ENCODE measurements at regions not wholly inside any gene's neighbourhood (a gene's known extent, or its start where the extent isn't known, plus 50 kb on each side); places are given as distances from the start of the nearest gene placed in this dataset.
"Not testable (repeated sequence)": the region's sequence is repeated elsewhere in the genome, so short reads cannot be mapped to it uniquely, and the experiment has no call there.

DNA sequence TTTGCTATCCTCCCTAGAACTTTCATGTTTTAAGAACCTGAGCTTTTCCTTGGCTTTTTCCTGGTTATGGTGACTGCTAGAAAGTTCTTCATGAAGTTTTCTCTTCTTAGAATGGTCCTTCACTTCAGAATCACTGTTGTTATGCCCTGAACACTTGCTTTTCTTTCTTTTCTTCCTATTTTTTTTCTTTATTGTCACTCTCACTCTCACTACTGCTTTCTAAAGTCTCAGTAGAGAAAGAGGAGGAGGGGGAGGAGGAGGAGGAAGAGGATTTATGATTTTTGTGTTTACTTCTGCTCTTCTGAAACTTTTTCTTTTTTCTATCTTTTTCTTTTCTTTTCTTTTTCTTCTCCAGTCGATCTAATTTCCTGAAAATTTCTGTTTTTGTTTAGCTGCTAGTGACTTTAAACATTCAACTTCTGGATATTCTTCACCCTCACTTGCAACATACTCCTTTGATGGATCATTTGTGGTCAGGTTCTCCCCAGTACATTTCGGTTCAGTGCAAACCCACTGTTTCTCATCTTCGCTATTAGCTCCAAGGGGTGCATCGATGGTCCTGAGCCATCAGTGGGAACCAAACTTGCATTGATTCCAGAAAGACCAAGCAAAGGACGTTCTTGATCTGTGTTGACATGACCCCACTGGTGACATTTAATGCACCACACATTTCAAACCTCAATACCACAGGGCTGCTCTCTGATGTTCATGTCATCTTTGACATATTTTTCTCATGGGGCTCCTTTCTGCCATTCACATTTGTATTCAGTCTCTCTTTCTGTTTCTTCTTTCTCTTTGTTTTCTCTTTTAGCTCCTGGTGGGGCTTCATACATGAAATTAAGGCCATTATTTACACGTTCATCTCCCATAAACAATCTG is 81.6 kb upstream of the HAND1 start:
- FAIRE-seq (no peak), DNase-seq (ENCODE audit: insufficient read length) (no peak)
- no peak for TF ChIP-seq TAF1 (IDR thresholded peaks at IDR 0.05; ENCODE audit: borderline replicate concordance, low read depth, low read length)
- no peak for TF ChIP-seq POLR2AphosphoS5 (IDR thresholded peaks at IDR 0.05; ENCODE audit: low read depth, low read length)
- TF ChIP-seq POLR2A (IDR thresholded peaks at IDR 0.05; ENCODE audit: low read depth, low read length) = no peak

DNA sequence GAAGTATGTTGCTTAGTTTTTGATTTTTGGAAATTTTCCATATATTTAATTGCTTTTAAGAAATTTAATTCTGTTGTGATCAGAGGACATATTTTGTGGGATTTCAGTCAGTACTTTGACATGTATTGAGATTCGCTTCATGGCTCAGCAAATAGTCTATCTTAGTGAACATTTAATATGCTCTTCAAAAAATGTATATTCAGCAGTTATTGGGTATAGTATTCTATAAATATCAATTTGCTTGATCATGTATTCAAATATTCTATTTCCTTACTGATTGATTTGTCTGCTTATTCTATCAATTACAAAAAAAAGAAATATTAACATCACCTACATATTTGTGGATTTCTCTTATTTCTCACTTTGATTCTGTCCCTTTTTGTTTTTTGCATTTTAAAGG is 79.5 kb upstream of the HAND1 start:
- TF ChIP-seq POLR2A (IDR thresholded peaks at IDR 0.05; ENCODE audit: low read depth, low read length) (no peak), POLR2AphosphoS5 (IDR thresholded peaks at IDR 0.05; ENCODE audit: low read depth, low read length) (no peak), TAF1 (IDR thresholded peaks at IDR 0.05; ENCODE audit: borderline replicate concordance, low read depth, low read length) (no peak)
- DNase-seq (ENCODE audit: insufficient read length) (no peak), FAIRE-seq (no peak)

DNA sequence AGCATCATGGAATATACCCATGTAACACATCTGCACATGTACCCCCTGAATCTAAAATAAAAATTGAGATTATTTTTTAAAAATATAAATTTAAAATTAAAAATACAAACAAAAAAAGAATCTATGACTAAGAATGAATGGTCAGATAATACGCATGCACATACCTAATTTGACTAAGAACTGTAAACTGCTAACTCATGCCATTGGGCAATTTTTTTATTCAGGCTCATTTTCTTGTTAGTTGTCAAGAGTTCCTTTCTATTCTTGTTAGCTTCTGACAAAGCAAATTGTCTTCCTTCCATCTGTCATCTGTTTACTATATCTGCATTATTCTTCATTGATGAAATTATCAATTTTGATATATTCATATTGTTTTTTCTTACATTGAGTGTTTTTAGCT is 69.5 kb upstream of the HAND1 start:
- FAIRE-seq (no peak), DNase-seq (ENCODE audit: insufficient read length) (no peak)
- no peak for TF ChIP-seq POLR2AphosphoS5 (IDR thresholded peaks at IDR 0.05; ENCODE audit: low read depth, low read length)

DNA sequence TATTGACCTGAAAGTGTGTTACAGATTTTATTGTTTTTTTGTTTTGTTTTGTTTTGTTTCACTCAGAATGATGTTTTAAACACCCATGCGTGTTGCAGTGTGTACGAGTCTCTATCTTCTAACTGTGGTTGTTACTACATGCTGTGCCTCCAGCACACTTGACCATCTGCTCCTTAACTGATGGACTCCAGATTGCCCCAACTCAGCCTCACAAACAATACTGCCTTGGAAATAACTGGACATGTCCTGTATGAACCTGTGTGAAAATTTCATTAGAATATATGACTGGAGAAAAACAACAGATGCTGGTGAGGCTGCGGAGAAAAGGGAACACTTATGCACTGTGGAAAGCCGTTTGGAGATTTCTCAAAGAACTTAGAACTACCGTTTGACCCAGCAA is 68.7 kb upstream of the HAND1 start:
- FAIRE-seq (no peak), DNase-seq (ENCODE audit: insufficient read length) (no peak)
- TF ChIP-seq POLR2AphosphoS5 (IDR thresholded peaks at IDR 0.05; ENCODE audit: low read depth, low read length) (no peak), TAF1 (IDR thresholded peaks at IDR 0.05; ENCODE audit: borderline replicate concordance, low read depth, low read length) (no peak), POLR2A (IDR thresholded peaks at IDR 0.05; ENCODE audit: low read depth, low read length) (no peak)

DNA sequence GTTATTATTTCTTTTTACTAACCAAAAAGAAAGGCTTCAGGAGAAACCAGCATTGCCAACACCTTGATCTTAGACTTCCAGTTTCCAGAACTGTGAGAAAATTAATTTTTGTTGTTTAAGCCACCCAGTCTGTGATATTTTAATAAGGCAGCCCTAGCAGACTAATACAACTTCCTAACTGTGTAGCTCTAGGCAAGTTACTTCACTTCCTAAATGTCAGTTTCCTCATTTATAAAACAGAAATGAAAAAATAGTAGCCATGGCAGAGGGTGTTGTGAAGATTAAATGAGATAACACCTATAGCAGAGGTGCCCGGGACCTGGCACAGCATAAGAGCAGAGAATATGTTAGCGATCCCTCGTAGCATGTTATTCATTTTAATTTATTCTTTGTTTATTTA is 66.6 kb upstream of the HAND1 start:
- no peak for DNase-seq (ENCODE audit: insufficient read length)
- no peak for TF ChIP-seq POLR2AphosphoS5 (IDR thresholded peaks at IDR 0.05; ENCODE audit: low read depth, low read length)
- no peak for TF ChIP-seq TAF1 (IDR thresholded peaks at IDR 0.05; ENCODE audit: borderline replicate concordance, low read depth, low read length)
- TF ChIP-seq POLR2A (IDR thresholded peaks at IDR 0.05; ENCODE audit: low read depth, low read length) = no peak
- no peak for FAIRE-seq

DNA sequence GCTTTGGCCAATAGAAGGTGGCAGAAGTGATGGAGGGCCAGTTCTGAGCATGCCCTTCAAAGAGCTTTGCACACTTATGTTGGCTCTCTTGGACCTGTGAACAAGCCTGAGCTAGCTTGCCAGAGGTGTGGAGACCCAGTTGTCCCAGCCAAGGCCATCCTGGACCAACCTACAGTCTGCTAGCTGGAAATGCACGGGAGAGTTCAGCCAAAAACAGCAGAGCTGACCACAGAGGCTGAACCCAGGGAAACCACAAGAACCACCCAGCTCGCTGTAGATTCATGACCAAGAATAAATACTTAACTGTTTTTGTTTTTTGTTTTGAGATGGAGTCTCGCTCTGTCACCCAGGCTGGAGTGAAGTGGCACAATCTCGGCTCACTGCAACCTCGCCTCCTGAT is 65.4 kb upstream of the HAND1 start:
- DNase-seq (ENCODE audit: insufficient read length) = no peak
- TF ChIP-seq TAF1 (IDR thresholded peaks at IDR 0.05; ENCODE audit: borderline replicate concordance, low read depth, low read length) (no peak), POLR2A (IDR thresholded peaks at IDR 0.05; ENCODE audit: low read depth, low read length) (no peak), POLR2AphosphoS5 (IDR thresholded peaks at IDR 0.05; ENCODE audit: low read depth, low read length) (no peak)
- no peak for FAIRE-seq

DNA sequence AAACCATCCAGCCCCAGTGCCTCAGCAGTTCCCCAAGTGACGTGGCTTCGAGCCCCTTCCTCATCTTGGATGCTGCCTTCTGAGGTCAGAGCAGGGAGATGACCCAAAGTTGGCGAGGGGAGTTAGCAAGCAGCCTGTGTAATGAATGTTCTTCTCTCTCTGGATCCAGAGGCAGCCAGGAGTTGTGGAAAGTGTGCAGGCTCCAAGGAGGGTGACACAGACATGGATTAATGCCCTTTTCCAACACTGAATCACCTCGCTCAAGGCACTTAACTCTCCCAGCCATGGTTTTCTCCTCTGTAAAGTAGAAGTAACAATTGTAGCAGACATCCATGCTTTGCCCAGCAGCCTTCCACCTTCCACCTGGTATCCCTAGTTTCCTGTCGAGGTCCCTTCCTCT is 64.6 kb upstream of the HAND1 start:
- TF ChIP-seq POLR2A (IDR thresholded peaks at IDR 0.05; ENCODE audit: low read depth, low read length) (no peak), POLR2AphosphoS5 (IDR thresholded peaks at IDR 0.05; ENCODE audit: low read depth, low read length) (no peak)
- FAIRE-seq (no peak), DNase-seq (ENCODE audit: insufficient read length) (no peak)

DNA sequence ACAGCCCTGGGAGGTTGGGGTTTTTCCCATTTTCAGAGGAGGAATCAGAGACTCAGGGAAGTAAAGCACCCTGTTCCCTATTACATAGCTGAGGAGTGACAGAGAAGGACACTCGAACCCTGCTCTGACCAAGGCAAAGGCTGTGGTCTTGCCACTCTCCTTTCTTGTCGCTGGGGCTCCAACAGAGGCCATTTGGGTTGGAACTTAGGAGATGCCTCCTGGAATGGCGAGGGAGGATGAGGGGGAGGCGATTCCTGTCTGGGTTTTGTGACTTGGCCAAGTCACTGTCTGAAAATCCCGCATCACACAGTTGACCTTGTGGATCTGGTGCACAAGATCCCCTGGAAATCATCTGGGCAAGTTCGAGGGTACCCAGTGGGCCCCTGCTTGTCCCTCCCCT is 64.0 kb upstream of the HAND1 start:
- DNase-seq (ENCODE audit: insufficient read length) (no peak), FAIRE-seq (no peak)
- TF ChIP-seq TAF1 (IDR thresholded peaks at IDR 0.05; ENCODE audit: borderline replicate concordance, low read depth, low read length) = no peak
- TF ChIP-seq POLR2A (IDR thresholded peaks at IDR 0.05; ENCODE audit: low read depth, low read length) = no peak
- TF ChIP-seq POLR2AphosphoS5 (IDR thresholded peaks at IDR 0.05; ENCODE audit: low read depth, low read length) = no peak

DNA sequence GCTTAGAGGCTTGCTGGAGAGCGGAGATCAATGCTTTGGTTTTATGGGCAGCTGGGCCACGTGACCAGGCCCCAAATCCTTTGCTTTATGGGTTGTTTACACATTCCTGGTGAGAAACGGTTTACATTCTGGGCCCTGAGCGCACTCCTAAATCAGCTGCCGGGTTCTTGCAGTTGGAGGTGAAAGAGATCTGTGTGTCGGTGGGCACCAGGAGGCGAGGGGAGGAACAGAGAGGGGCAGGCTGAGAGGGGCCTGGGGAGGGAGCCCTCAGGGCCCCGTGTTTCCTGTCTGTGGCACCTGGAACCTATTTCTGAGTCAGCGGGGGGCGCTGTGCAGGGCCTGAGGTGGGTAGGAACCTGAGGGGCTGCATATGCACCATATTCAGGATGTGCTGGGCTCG is 63.5 kb upstream of the HAND1 start:
- DNase-seq (ENCODE audit: insufficient read length) (no peak), FAIRE-seq (no peak)
- no peak for TF ChIP-seq TAF1 (IDR thresholded peaks at IDR 0.05; ENCODE audit: borderline replicate concordance, low read depth, low read length)

DNA sequence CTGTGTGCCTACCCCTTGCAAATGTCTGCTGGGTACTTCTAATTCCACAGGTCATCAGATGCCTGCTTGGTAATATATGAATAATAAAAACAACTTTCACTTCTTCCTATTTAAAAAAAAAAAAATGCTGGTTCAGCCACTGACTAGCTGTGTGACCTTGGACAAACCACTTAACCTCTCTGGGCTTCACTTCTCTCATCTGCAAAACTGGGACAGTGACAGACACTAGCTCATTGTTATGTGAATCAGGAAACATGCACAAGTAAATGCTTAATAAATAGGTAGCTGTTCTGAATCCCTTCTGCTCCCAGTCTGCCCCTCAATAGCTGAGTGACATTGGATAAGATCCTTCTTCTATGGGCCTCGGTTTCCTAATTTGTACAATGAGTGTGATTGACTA is 62.6 kb upstream of the HAND1 start:
- no peak for TF ChIP-seq POLR2AphosphoS5 (IDR thresholded peaks at IDR 0.05; ENCODE audit: low read depth, low read length)
- no peak for TF ChIP-seq POLR2A (IDR thresholded peaks at IDR 0.05; ENCODE audit: low read depth, low read length)
- no peak for TF ChIP-seq TAF1 (IDR thresholded peaks at IDR 0.05; ENCODE audit: borderline replicate concordance, low read depth, low read length)
- FAIRE-seq (peak; percentile 17), DNase-seq (ENCODE audit: insufficient read length) (no peak)

DNA sequence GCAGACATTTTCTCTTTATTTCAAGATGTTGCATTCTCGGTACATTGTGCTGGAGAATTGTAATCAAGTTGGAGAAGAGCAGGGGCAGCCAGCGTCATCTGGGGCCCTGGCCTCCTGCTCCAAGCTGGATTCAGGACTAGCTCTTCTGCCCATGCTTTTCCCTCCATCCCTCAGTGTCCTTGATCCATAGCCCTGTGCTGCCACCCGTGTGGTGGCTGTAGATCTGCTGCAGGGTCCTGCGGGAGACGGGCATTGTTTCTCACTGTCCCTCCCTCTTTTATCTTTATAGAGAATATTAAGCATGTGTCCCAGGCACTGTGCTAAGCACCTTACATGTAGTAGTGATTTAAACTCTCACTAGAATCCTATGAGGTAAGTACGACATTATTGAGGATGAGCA is 60.5 kb upstream of the HAND1 start:
- DNase-seq (ENCODE audit: insufficient read length) (no peak), FAIRE-seq (no peak)
- no peak for TF ChIP-seq TAF1 (IDR thresholded peaks at IDR 0.05; ENCODE audit: borderline replicate concordance, low read depth, low read length)
- TF ChIP-seq POLR2AphosphoS5 (IDR thresholded peaks at IDR 0.05; ENCODE audit: low read depth, low read length) = no peak

DNA sequence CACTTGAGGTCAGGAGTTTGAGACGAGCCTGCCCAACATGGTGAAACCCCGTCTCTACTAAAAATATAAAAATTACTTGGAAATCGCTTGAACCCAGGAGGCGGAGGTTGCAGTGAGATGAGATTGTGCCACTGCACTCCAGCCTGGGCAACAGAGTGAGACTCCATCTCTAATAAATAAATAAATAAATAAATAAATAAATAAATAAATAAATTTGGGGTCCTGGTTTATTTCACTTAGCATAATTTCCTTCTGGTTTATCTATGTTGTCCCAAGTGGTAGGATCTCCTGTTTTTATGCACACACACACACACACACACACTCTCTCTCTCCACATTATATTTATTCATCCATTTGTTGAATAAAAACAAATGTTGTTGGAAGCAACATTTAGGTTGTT is 58.4 kb upstream of the HAND1 start:
- FAIRE-seq; DNase-seq (ENCODE audit: insufficient read length): not testable (repeated sequence)

DNA sequence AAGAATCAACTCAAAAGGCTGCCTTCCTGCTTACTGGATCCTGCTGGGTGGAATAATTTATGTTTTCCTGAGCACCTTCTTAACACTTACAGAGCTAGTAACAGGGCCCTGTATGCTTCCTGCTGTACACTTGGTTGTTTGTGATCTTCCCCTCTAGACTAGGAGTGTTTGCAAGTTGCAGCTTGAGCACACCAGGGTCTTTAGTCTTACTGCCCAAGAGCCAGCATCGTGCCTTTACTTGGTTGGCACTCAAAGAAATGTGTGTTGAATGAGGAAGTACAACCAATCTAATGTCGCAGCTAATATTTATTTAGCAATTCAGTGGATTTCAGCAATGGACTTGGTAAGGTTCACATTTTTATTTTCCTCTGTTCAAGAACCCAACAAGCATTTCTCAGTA is 57.5 kb upstream of the HAND1 start:
- FAIRE-seq = no peak
- DNase-seq (ENCODE audit: insufficient read length) = no peak
- TF ChIP-seq POLR2AphosphoS5 (IDR thresholded peaks at IDR 0.05; ENCODE audit: low read depth, low read length) (no peak), POLR2A (IDR thresholded peaks at IDR 0.05; ENCODE audit: low read depth, low read length) (no peak), TAF1 (IDR thresholded peaks at IDR 0.05; ENCODE audit: borderline replicate concordance, low read depth, low read length) (no peak)

Data from GM12892 (cell line).